ENCODE measurements at regions not wholly inside any gene's neighbourhood (a gene's known extent, or its start where the extent isn't known, plus 50 kb on each side); places are given as distances from the start of the nearest gene placed in this dataset.
"Not testable (repeated sequence)": the region's sequence is repeated elsewhere in the genome, so short reads cannot be mapped to it uniquely, and the experiment has no call there.

DNA sequence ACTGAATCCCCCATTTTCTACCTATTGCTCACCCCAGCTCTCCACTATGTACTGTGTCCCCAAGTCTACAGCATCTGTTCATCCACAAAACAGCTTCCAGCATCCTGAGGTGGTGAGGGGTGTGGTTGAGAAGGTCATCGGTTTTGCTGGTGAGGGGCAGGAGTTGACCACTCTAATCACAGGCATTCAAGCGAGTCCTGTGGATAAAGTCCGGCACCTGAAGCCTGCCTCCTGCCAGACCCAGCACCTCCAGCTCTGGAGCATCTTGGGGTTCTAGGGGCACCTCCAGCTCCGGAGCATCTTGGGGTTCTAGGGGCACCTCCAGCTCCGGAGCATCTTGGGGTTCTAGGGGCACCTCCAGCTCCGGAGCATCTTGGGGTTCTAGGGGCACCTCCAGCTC is 367.2 kb upstream of the FAT1 start:
- TF ChIP-seq, protein P1, sequence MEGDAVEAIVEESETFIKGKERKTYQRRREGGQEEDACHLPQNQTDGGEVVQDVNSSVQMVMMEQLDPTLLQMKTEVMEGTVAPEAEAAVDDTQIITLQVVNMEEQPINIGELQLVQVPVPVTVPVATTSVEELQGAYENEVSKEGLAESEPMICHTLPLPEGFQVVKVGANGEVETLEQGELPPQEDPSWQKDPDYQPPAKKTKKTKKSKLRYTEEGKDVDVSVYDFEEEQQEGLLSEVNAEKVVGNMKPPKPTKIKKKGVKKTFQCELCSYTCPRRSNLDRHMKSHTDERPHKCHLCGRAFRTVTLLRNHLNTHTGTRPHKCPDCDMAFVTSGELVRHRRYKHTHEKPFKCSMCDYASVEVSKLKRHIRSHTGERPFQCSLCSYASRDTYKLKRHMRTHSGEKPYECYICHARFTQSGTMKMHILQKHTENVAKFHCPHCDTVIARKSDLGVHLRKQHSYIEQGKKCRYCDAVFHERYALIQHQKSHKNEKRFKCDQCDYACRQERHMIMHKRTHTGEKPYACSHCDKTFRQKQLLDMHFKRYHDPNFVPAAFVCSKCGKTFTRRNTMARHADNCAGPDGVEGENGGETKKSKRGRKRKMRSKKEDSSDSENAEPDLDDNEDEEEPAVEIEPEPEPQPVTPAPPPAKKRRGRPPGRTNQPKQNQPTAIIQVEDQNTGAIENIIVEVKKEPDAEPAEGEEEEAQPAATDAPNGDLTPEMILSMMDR (IDR thresholded peaks at IDR 0.05), result not testable (repeated sequence)
- not testable (repeated sequence) for TF ChIP-seq POLR2A, POLR2AphosphoS5 (IDR thresholded peaks at IDR 0.05)

Measured in gastroesophageal sphincter (tissue), 3 donors.